PC-3 (cell line): ENCODE measurements at regions not wholly inside any gene's neighbourhood (a gene's known extent, or its start where the extent isn't known, plus 50 kb on each side); places are given as distances from the start of the nearest gene placed in this dataset.
"Not testable (repeated sequence)": the region's sequence is repeated elsewhere in the genome, so short reads cannot be mapped to it uniquely, and the experiment has no call there.

Experiments
- ATAC-seq: fragments of 200-7000 bp; cut with Tn5 transposase; 2 replicates; pipeline ENCODE4 v1.9.1; 2020; ENCODE audit warnings: mild to moderate bottlenecking, moderate library complexity
- BruUV-seq: library from RNA; stranded (reverse); fragments of 400-500 nt; replicated peaks from 2 replicates; lab custom pipeline; 2021; lab: Mats Ljungman, UMichigan
- CTCF ChIA-PET: fragments of 300-600 bp; sonication (Branson Sonifier 250); formaldehyde crosslinking; loops from one replicate; lab custom pipeline; 2022; ENCODE audit warnings: antibody characterized with exemption; lab: Charles Lee
- POLR2A ChIA-PET: fragments of 300-600 bp; sonication (Branson Sonifier 250); formaldehyde crosslinking; loops from one replicate; lab custom pipeline; 2022; ENCODE audit warnings: antibody characterized with exemption; ENCODE audit not compliant: unreplicated experiment; lab: Charles Lee
- DNase-seq: peaks from one replicate; pipeline ENCODE4 v3.0.0-alpha.2; 2015
- H2AFZ ChIP-seq: fragments of 300-600 bp; sonication (generic); 2 replicates; pipeline ENCODE4 v1.6.0; 2016; ENCODE audit warnings: antibody characterized with exemption, low read length
- H3F3A ChIP-seq: fragments of 300-600 bp; sonication (generic); one replicate; pipeline ENCODE4 v1.6.0; 2017; ENCODE audit warnings: antibody characterized with exemption, low read length, control low read depth, mild to moderate bottlenecking; ENCODE audit not compliant: unreplicated experiment
- H3K27ac ChIP-seq: fragments of 300-600 bp; sonication (generic); 2 replicates; pipeline ENCODE4 v1.5.1; 2016; ENCODE audit warnings: mild to moderate bottlenecking, low read length
- H3K27me3 ChIP-seq: fragments of 300-600 bp; sonication (generic); 2 replicates; pipeline ENCODE4 v1.6.1; 2016; ENCODE audit warnings: low read length, mixed read lengths
- H3K36me3 ChIP-seq: fragments of 300-600 bp; sonication (generic); 2 replicates; pipeline ENCODE4 v1.6.1; 2016; ENCODE audit warnings: low read depth, mixed run types, low read length, mixed read lengths
- H3K4me1 ChIP-seq: fragments of 300-600 bp; sonication (generic); 2 replicates; pipeline ENCODE4 v1.5.1; 2016; ENCODE audit warnings: low read length; ENCODE audit not compliant: insufficient read depth
- H3K4me2 ChIP-seq: fragments of 300-600 bp; sonication (generic); 2 replicates; pipeline ENCODE4 v1.6.0; 2016; ENCODE audit warnings: low read length
- H3K4me3 ChIP-seq: fragments of 300-600 bp; sonication (generic); 2 replicates; pipeline ENCODE4 v1.5.1; 2016; ENCODE audit warnings: mild to moderate bottlenecking, low read length, mixed read lengths
- H3K79me2 ChIP-seq: fragments of 300-600 bp; sonication (generic); 2 replicates; pipeline ENCODE4 v1.6.1; 2017; ENCODE audit warnings: low read length, mixed read lengths
- H3K9ac ChIP-seq: fragments of 300-600 bp; sonication (generic); 2 replicates; pipeline ENCODE4 v1.6.0; 2016; ENCODE audit warnings: mild to moderate bottlenecking, low read length
- H3K9me2 ChIP-seq: fragments of 300-600 bp; sonication (generic); replicated peaks from 2 replicates; pipeline ENCODE4 v1.6.1; 2016; ENCODE audit warnings: mixed run types, low read length, mixed read lengths
- H3K9me3 ChIP-seq: fragments of 300-600 bp; sonication (generic); 2 replicates; pipeline ENCODE4 v1.6.1; 2016; ENCODE audit warnings: low read length, mixed read lengths
- H4K20me1 ChIP-seq: fragments of 300-600 bp; sonication (generic); 2 replicates; pipeline ENCODE4 v1.6.1; 2016; ENCODE audit warnings: low read length, mixed read lengths
- intact Hi-C: fragments of 100-400 bp; cut with micrococcal nuclease; formaldehyde crosslinking; loops from 2 replicates; pipeline ENCODE4 v1.9.0; 2023

GRCh38 chr11:3284248-3284647, 52.0 kb upstream of the MRGPRE start:
- DNase-seq, H3K27ac ChIP-seq, POLR2A ChIA-PET, CTCF ChIA-PET, H3K79me2 ChIP-seq, H4K20me1 ChIP-seq, H3K4me3 ChIP-seq, H3K4me1 ChIP-seq, BruUV-seq, H3K36me3 ChIP-seq, H2AFZ ChIP-seq, H3F3A ChIP-seq, H3K4me2 ChIP-seq, intact Hi-C loops, H3K9me3 ChIP-seq, H3K9me2 ChIP-seq, ATAC-seq, H3K9ac ChIP-seq, H3K27me3 ChIP-seq: not testable (repeated sequence)

GRCh38 chr11:3282692-3283091, 50.5 kb upstream of the MRGPRE start:
- H3F3A ChIP-seq, H3K4me2 ChIP-seq, BruUV-seq, H3K79me2 ChIP-seq, H3K9ac ChIP-seq, ATAC-seq, H4K20me1 ChIP-seq, H3K4me1 ChIP-seq, H2AFZ ChIP-seq, H3K36me3 ChIP-seq, POLR2A ChIA-PET, H3K4me3 ChIP-seq, DNase-seq, intact Hi-C loops, CTCF ChIA-PET, H3K9me3 ChIP-seq, H3K27me3 ChIP-seq, H3K27ac ChIP-seq, H3K9me2 ChIP-seq: not testable (repeated sequence)
